HG02938 (cell line): ENCODE measurements at regions not wholly inside any gene's neighbourhood (a gene's known extent, or its start where the extent isn't known, plus 50 kb on each side); places are given as distances from the start of the nearest gene placed in this dataset.

Experiments
- ATAC-seq: cut with Tn5 transposase; IDR thresholded peaks from one replicate; pipeline ENCODE4 v1.9.1; 2021; ENCODE audit warnings: mild to moderate bottlenecking, moderate library complexity; ENCODE audit not compliant: unreplicated experiment

- no peak for ATAC-seq
Measured at GRCh38 chr6:170163405-170164170, 127.3 kb downstream of the DLL1 start.

GRCh38 chr6:170162775-170163404, 128.0 kb downstream of the DLL1 start:
- no peak for ATAC-seq

GRCh38 chr6:170162011-170162774, 128.7 kb downstream of the DLL1 start:
- no peak for ATAC-seq

GRCh38 chr6:170160628-170161611, 130.0 kb downstream of the DLL1 start:
- no peak for ATAC-seq

DNA sequence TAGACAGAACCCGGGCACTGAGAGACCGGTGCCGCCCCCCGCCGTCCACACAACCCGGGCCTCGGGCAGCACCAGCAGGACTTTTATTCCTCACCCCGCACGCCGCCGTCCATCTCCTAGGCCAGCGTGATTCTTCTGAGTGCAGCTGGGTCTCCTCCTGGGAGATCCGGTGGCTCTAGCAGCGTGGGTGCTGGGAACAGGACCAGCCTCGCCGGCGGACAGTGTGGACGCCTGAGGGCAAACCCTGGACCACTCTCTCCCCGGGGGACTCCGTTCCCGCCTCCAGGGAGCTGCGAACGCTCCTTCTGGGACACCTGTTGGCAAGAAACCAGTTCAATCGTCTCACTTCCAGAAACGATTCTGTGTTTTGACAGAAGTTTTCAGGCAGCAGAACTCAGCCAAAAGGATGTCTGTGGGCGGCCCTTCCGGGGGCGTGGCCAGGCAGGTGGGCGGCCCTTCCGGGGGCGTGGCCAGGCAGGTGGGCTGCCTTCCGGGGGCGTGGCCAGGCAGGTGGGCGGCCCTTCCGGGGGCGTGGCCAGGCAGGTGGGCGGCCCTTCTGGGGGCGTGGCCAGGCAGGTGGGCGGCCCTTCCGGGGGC, 130.7 kb downstream of the DLL1 start:
- ATAC-seq, result no peak

DNA sequence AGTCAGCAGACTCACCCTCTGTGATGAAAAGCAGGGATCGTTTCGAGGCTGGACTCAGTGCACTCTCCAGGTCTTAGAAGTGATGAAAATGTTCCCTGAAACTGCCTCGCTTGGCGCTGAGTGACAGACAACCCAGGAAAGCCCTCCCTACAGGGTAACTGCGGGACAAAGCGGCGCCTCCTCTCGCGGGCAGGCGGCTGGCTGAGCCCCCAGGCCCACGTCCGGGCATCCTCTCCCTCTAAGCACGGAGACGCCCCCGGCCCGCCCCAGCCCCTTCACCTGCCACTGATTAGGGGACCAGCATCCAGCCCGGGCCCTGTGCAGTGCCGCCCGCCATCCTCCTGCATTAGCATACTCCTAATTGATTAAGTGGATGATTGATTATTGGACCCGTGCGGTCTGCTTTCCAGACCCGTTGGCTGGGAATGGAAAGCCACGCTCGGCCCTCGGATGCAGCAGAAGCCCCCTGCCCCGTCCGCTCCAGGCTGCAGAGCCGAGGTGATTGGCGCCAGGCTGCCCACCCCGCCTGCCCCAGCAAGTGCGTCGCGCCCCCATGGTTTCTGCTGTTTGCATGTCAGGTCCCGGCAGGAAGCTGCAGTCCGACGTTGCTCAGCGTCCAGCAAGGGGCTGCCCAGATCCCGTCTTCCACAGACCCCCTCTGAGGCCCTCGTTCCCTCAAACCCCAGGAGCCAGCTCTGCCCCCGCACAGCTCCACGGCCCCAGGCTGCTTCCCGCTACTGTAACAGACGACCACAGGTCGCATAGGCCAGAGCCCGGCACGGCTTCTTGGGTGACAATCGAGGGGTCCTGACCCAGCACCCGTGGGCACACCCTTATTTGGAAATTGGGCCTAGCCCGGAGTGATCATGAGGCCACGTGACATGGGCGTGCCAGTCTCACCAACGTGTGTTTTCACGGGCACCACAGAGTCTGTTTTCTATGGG, 131.6 kb downstream of the DLL1 start:
- no peak for ATAC-seq

GRCh38 chr6:170158296-170159021, 132.4 kb downstream of the DLL1 start:
- ATAC-seq, result no peak

- ATAC-seq, result no peak
Measured at GRCh38 chr6:170157567-170158218, 133.2 kb downstream of the DLL1 start.

DNA sequence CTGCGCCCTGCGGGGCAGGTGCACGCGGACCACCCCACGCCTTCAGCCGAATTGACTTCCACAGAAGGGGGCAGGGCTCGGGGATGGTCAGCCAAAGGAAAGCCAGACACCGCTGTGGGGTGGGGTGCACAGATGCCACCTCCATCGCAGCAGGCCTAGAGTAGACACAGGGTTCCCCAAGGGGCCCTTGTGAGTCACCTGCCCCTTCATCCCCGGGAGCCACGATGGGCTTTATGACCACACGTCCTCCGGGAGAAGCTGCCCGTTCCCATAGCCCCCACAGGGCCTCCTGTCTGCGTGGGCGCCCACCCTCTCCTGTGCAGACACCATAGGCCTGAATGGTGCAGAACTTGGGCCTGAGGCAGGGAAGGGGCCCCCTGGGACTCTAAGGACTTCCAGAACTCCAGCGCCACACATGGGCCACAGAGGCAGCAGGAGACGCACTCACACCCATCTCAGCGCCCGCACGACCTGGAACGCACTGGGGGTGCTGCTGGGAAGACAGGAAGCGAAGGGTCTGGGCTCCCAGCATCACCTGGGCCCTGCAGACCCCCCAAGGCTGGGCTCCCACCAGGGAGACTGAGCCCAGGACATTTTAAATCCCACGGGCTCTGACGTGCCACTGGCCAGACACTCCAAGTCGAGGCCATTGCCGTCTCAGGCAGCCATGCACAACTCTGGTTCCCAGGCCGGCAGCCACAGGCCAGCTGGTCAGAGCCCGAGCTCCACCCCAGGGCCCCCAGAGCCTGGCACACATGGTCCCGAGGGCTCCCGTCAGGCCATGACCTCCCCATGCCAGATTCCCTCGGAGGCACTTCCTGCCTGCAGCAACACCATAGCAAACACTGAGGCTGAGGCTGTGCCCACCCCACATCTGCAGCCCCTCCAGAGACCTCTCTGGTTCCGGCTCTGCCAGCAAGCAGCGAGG, 134.2 kb downstream of the DLL1 start:
- ATAC-seq, result no peak

GRCh38 chr6:170155464-170156196, 135.2 kb downstream of the DLL1 start:
- no peak for ATAC-seq

- no peak for ATAC-seq
Measured at GRCh38 chr6:170153436-170154319, 137.2 kb downstream of the DLL1 start.

DNA sequence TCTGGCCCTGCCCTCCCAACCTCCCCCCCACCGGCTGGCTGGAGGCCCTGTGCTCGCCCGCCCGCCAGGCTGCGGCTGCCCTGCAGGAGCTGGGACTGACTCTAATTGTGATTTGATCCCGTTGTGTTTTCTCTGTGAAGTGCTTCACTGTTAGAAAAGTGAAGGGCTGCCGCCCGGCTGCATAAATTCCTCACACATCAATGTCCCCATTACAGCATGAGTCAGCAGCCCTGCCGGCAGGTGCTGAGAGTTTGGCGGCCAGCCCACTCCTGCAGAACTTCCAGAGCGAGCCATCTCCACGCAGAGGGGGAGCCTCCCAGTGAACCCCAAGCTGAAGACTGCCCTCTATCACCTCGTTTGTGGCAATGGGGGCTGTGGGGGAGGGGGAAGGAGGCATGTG, 137.9 kb downstream of the DLL1 start:
- no peak for ATAC-seq

- ATAC-seq, result no peak
Measured at GRCh38 chr6:170152124-170152926, 138.6 kb downstream of the DLL1 start.

DNA sequence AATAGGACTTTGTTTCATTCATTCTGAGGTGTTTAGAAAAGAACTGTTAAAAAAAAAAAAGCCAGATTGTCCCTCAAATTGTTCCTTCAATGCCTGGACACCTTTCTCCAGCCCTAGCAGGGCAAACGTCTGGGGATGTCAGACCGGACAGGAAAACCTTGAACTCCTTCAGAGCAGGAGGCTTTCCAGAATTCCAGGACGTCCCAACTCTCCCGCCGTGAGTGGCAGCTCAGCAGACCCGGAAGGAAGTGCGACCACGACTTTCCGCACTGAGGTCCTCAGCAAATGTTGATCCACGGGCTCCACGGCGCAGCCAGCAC, 139.1 kb downstream of the DLL1 start:
- ATAC-seq, result no peak

DNA sequence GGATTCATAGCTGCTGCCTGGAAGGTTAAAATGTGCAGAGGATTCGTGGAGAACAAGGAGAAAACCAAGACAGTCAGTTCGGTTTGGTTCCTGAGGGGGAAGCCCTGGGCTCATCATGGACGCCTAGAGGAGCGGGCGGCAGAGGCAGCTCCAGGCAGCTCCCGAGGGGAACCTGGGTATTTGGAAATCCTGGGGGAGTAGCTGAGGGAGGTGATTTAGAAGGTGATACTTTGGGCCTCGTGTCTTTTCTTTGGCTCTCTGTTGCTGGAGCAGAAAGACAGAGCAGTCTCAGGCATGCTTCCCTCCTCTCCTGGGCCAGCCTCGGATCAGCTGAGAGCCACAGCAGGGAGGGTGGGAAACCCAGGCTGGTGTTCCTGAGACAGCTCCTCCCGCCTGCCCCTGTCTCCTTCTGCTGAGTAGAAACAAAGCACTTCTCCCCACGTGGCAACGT, 139.5 kb downstream of the DLL1 start:
- ATAC-seq, result no peak
